Astrocyte of the cerebellum (primary cell): ENCODE measurements at regions not wholly inside any gene's neighbourhood (a gene's known extent, or its start where the extent isn't known, plus 50 kb on each side); places are given as distances from the start of the nearest gene placed in this dataset.
"Not testable (repeated sequence)": the region's sequence is repeated elsewhere in the genome, so short reads cannot be mapped to it uniquely, and the experiment has no call there.

Experiments
- DNase-seq: peaks from one replicate; pipeline ENCODE4 v3.0.0-alpha.2; 2011; ENCODE audit warnings: low read depth
- H3K4me3 ChIP-seq: 2 replicates; pipeline ENCODE4 v1.5.1; 2011; ENCODE audit warnings: mild to moderate bottlenecking, low read depth, low read length, moderate library complexity
- in situ Hi-C: cut with HindIII; loops from 2 replicates; pipeline ENCODE4 v1.10.0; 2017; ENCODE audit warnings: low sequenced_read_pairs
- TF ChIP-seq, protein P1 (sequence below): IDR thresholded peaks from 2 replicates; pipeline ENCODE4 v1.5.1; 2012; ENCODE audit warnings: low read length, low read depth, moderate library complexity, mild to moderate bottlenecking; ENCODE audit errors: missing control alignments

DNA sequence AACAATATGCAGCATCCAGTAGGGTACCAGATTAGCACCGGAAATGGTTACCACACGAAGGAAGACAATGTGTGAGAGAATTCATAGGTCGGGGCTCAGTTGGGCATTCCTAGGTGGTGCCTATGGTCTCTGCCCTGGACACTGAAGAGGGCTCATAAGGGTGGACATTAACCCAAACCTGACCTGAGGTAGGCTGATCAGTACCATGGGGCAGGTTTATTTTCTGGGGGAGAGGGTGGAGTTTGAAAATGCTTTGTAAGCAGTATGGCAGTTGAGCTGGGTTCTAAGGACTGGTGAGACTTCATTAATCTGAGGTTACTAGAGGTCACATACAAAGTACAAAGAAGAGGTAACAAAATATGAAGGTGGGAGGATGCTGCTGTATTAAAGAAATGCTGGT lies 68.4 kb downstream of the RPL22L1 start:
- TF ChIP-seq, protein P1, sequence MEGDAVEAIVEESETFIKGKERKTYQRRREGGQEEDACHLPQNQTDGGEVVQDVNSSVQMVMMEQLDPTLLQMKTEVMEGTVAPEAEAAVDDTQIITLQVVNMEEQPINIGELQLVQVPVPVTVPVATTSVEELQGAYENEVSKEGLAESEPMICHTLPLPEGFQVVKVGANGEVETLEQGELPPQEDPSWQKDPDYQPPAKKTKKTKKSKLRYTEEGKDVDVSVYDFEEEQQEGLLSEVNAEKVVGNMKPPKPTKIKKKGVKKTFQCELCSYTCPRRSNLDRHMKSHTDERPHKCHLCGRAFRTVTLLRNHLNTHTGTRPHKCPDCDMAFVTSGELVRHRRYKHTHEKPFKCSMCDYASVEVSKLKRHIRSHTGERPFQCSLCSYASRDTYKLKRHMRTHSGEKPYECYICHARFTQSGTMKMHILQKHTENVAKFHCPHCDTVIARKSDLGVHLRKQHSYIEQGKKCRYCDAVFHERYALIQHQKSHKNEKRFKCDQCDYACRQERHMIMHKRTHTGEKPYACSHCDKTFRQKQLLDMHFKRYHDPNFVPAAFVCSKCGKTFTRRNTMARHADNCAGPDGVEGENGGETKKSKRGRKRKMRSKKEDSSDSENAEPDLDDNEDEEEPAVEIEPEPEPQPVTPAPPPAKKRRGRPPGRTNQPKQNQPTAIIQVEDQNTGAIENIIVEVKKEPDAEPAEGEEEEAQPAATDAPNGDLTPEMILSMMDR, result no peak
- H3K4me3 ChIP-seq, result no peak overlapping the region
- in situ Hi-C loops, result no loop called here
- no peak for DNase-seq

- DNase-seq, H3K4me3 ChIP-seq, in situ Hi-C loops: not testable (repeated sequence)
Measured at GRCh38 chr3:170800275-170800674, 69.7 kb downstream of the RPL22L1 start.

- no peak overlapping the region for H3K4me3 ChIP-seq
- no peak for DNase-seq
- in situ Hi-C loops, result no loop called here
- TF ChIP-seq, protein P1, result no peak
Measured at GRCh38 chr3:170799009-170799408, 71.0 kb downstream of the RPL22L1 start.

DNA sequence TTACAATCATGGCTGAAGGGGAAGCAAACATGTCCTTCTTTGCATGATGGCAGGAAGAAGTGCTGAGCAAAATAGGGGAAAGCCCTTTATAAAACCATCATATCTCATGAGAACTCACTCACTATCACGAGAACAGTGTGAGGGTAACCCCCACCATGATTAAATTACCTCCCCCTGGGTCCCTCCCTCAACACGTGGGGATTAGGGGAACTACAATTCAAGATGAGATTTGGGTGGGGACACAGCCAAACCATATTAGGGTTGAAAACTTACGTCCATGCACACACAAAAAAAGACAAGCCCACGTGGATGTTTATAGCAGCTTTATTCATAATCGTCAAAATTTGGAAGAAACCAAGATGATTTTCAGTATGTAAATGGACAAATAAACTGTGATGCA lies 72.3 kb downstream of the RPL22L1 start:
- no peak overlapping the region for H3K4me3 ChIP-seq
- in situ Hi-C loops, result no loop called here
- TF ChIP-seq, protein P1, result no peak
- no peak for DNase-seq

DNA sequence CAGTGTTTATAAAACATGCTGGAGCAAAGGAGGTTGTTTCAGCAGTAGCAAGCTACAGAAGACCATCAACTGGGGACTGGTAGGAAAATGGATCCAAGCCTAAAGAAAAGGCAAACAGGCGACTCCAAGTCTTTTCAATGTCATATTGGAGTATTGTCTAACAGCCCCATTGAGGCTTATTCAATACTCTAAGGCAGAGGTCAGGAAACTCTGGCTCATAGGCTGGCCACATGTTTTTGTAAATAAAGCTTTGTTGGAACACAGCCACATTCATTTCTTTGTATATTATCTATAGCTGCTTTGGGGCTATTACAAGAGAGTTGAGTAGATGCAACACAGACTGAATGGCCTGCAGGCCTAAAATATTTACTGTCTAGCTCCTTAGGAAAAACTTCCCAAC lies 77.5 kb downstream of the RPL22L1 start:
- TF ChIP-seq, protein P1, result no peak
- in situ Hi-C loops, result no loop called here
- DNase-seq, result no peak
- H3K4me3 ChIP-seq, result no peak overlapping the region

DNA sequence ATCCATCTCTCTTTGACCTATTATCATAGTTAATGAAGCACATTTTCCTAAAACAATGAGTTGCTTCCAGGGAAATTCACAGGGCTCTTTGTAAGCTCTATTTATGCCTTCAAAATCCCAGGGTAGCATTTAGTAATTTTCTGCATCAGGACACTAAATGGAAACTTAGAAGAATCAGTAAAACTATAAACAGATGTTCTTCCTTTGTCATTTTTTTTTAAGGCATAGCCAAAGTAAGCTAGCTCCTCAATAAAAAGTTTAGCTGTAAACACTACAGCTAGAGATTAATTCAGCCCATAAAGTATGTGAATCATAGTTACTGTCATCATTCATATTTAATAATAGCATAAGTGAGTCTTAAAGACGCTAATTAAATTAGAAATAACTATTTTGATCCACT lies 79.3 kb downstream of the RPL22L1 start:
- no peak for DNase-seq
- TF ChIP-seq, protein P1, result no peak
- no peak overlapping the region for H3K4me3 ChIP-seq
- in situ Hi-C loops, result no loop called here

DNA sequence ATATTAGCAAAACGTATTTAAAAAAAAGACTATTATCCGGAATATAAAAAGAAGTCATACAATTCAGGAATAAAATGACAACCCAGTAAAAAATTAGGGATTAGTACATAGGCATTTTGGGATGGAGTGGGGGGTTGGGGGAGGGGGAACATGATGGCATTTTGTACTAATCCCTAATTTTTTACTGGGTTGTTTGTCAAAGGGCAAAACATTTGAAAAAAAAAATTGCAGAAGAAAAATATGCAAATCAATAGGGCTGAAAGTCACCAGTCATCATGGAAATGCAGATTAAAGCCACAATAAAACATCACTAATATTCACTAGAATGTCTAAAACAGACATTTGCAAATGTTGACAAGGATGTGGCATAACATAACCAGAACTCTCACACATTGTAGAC lies 82.5 kb downstream of the RPL22L1 start:
- no peak overlapping the region for H3K4me3 ChIP-seq
- DNase-seq, result no peak
- TF ChIP-seq, protein P1, result no peak
- in situ Hi-C loops, result no loop called here
